ENCODE measurements at regions not wholly inside any gene's neighbourhood (a gene's known extent, or its start where the extent isn't known, plus 50 kb on each side); places are given as distances from the start of the nearest gene placed in this dataset.
"Not testable (repeated sequence)": the region's sequence is repeated elsewhere in the genome, so short reads cannot be mapped to it uniquely, and the experiment has no call there.

DNA sequence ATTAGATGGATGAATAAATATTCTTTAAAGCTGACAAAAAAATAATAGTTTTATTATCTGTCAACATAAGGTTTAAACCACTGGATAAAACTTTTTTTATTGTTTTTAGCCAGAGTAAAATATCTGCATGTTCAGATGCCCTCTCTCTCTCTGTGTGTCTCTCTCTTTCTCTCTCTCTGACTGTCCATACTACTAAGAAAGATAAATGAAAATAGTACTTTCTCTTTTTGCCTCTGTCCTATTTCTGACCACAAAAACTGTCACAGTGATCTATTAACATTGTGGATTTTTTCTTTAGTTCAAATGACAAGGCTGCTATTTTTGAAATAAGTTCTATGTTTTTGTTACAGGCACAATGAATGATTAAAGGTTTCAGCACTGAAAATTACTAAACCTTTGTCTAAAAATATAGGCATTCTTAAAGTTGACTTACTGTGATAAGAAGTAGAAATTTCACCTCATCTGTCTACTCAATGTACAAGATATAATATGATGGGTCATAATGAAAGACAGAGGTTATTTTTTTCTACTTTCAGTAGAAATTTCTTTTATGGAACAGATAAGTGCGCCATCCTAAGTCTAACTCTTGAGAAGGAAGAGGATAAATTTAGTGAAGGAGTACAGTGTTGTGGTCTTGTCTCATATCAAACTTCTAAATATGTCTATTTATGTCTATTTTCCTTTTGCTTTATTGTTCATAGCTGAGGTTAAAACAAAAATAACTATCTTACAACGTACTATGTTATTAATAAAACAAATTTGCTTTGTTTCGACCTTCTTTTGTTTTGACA lies 341.9 kb upstream of the EYS start:
- DNase-seq: no peak

DNA sequence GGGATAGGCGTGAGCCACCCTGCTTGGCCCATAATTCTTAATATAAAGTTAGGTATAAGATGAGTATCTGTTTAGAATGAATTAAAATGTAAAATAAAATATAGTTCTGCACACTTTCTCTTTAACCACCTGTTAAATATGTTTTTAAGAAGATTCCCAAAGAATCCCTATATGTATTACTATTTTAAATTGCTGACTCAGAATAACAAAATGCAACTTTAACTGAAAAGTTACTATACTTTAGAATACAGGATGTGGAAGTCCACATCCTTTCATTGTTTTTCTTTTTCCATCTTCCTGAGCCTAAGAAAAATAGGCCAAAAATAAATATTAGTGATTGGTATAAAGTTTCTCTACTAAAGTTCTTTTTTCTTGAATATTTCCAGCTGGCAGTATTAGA lies 325.6 kb upstream of the EYS start:
- DNase-seq: no peak

- DNase-seq: no peak
Observed at GRCh38 chr6:66029391-66029790, 322.4 kb upstream of the EYS start.

GRCh38 chr6:65999288-65999791 lies 292.3 kb upstream of the EYS start:
- no peak for DNase-seq

GRCh38 chr6:65998544-65998943 lies 291.5 kb upstream of the EYS start:
- DNase-seq: no peak

GRCh38 chr6:65997539-65997938 lies 290.5 kb upstream of the EYS start:
- DNase-seq: no peak

- no peak for DNase-seq
Observed at GRCh38 chr6:65996096-65996495, 289.1 kb upstream of the EYS start.

- no peak for DNase-seq
Observed at GRCh38 chr6:65989676-65990075, 282.6 kb upstream of the EYS start.

DNA sequence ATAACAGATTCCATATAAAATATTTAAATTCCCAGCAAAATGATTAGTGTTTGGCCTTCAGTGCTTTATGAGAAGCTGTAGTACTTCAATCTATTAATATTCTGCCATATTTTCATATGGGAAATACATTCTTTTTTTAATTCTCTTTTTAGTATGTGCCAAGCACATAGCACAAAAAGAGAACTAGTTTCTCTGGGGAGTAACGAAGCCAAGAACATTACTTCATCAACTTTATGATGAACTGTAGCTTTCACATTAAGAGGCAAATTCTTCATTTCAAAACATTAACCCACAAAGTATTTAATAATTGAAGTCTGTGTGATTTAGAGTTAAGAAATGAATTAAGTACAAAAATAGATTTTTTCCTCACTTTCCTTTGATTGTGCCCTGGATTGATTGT lies 281.0 kb upstream of the EYS start:
- no peak for DNase-seq

- DNase-seq: no peak
Observed at GRCh38 chr6:65984089-65984488, 277.1 kb upstream of the EYS start.

GRCh38 chr6:65979120-65979519 lies 272.1 kb upstream of the EYS start:
- DNase-seq: no peak

GRCh38 chr6:65971252-65971651 lies 264.2 kb upstream of the EYS start:
- DNase-seq: not testable (repeated sequence)

DNA sequence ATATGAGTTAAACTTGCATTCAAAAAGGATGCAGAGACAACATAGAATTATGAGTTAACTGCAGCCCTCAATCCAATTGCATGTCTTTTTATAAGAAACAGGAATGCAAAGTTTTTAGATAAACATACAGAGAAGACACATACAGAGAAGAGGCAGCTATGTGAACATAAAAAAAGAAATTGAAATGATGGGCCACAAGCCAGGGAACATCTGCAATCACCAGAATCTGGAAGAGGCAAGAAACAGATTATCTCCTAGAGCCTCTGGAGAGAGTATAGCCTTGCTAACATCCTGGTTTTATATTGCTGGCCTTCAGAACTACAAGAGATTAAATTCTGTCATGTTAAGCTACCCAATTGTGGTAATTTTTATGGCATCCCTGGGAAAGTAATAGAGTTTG lies 257.2 kb upstream of the EYS start:
- no peak for DNase-seq

DNA sequence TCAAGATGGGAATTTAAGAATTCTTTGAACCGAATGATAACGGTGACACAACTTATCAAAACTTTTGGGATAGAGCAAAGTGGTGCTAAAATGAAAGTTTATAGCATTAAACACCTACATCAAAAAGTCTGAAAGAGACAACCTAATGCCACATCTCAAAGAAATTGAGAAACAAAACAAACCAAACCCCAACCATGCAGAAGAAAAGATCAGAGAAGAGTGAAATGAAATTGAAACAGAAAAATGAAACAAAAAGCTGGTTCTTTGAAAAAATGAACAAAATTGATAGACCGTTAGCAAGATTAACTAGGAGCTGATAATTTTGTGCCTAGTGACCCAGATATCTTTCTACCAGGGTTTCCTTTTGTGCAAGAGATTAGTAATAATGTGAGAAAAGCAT lies 248.0 kb upstream of the EYS start:
- DNase-seq: no peak

- DNase-seq: no peak
Observed at GRCh38 chr6:65948062-65948461, 241.0 kb upstream of the EYS start.

DNA sequence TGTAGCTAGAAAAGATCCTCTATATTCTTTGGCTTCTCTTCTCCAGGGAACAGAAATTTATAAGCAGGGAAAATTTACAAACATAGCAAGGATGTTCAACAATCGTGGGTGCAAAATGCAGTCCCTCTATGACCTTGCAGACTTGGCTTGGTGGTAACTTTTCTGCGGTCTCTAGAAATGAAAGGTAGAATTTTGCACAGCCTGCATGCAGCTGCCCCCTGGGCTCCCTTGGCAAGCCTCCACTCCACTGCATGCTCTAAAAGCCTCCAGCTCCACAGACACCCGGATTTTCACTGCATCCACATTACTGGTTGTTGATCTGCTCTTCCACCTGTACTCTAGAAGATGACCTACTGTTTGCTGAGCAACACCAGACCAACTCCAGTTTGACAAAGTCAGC lies 236.5 kb upstream of the EYS start:
- no peak for DNase-seq

GRCh38 chr6:65943051-65943450 lies 236.0 kb upstream of the EYS start:
- DNase-seq: no peak

DNA sequence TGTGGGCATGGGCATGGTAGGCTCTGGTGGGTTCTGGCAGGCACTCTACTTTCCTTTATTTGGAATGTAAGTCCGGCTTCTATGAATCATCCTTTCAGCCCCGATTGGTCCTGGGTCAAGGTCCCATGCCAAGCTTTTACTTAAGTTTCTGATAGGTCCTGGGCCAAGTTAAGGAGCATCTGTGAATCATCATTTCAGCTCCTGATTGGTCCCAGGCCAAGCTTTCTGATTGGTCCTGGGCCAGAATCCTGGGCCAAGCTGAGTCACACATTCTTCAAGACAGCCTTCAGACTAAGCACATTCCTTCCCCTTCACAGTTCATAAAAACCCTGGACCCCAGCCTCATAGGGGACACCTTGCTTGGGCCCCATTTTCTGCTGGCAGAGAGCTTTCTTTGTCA lies 231.0 kb upstream of the EYS start:
- no peak for DNase-seq

- DNase-seq: no peak
Observed at GRCh38 chr6:65935412-65935811, 228.4 kb upstream of the EYS start.

DNA sequence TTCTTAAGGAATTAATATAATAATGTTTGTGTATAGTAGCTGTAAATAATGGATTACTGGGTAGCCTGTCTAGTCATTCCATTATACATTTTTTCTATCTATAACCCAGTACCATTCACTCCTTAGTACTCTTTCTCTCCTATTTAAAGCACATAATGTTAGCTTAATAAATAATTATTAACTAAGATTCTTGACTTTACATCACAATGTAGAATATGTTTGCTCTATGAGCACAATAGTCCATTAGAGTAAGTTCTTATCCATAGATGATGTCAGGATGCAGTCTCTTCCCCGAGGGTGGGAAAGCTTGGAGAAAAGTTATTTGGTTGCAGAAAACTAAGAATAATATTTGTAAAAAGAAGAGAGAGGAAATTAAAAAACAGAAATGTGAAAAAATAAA lies 226.4 kb upstream of the EYS start:
- DNase-seq: no peak

GRCh38 chr6:65927141-65927540 lies 220.1 kb upstream of the EYS start:
- no peak for DNase-seq

DNA sequence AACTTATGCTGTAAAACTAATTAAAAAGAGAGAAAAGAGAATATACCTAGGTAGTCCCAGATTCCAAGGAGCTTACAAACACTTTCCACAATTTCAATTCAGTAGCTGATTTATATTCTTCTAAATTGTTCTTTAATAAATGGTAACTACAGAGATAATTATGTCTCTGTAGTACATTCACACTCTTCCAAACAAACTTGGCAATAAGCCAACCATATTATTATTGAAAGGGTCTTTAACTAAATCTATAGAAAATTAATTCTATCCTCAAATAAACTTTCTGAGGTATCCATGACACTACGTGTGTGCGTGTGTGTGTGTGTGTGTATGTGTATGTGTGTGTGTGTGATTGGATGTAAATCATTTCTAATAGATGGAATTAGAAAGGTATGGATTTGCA lies 217.4 kb upstream of the EYS start:
- DNase-seq: no peak

- no peak for DNase-seq
Observed at GRCh38 chr6:65922049-65922448, 215.0 kb upstream of the EYS start.

DNA sequence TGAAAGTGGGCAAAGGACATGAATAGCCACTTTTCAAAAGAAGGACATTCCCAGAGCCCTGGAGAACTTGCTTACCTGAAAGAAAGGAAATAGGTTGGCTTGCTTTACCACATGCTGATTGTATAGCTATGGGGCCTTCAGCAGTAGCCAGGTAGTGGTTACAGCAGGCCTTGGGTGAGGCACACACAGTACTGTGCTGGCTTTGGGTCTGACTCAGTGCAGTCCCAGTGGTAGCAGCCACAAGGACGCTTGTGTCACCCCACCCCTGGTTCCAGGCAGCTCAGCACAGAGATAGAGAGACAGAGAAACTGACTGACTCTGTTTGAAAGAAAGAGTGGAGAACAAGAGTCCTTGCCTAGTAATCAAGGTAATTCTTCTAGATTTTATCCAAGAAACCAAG lies 201.0 kb upstream of the EYS start:
- DNase-seq: no peak

DNA sequence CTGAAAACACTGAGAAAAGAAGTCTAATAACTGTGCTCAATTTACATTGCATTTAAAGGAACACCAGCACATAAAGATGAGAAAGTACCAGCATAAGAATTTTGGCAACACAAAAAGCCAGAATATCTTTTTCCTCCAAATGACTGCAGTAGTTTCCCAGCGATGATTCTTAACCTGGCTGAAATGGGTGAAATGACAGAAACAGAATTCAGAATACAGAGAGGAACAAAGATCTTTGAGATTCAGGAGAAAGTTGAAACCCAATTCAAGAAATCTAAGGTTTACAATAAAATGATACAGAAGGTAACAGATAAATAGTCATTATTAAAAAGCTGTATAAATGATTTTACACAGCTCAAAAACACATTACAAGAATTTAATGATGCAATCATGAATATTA lies 197.0 kb upstream of the EYS start:
- no peak for DNase-seq

All from SHP77 treated with DMSO at 0.1 percent for 48 hours (cell line).